ACHN (cell line): ENCODE measurements at regions not wholly inside any gene's neighbourhood (a gene's known extent, or its start where the extent isn't known, plus 50 kb on each side); places are given as distances from the start of the nearest gene placed in this dataset.

Source experiments
- DNase-seq: peaks from one replicate; pipeline ENCODE4 v3.0.0-alpha.2; 2015
- in situ Hi-C: cut with HindIII; loops from 2 replicates; pipeline ENCODE4 v1.10.0; 2017; ENCODE audit warnings: low sequenced_read_pairs, low pct_ligation_motif_present, low pct_unique_long_range_greater_than_20kb

DNA sequence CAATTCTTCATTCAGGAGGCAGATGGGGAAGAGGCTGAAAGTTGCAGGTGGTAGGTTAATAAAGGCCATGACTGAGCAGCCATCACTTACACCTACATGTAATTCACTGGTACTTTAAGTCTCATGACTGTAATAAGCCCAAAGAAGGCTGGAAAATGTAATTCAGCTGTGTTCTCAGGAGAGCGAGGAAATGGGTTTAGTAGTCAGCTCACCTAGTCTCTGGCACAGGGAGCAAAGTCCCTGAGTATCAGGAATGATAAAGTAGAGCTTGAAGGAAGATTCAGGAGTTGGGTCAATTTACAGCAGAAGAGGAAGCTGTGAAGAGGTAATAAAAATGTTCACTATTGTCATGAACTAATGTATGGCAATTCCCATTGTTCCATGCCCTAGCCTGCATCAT lies 393.4 kb upstream of the KAZN start:
- no peak for DNase-seq
- in situ Hi-C loops, result no loop called here

DNA sequence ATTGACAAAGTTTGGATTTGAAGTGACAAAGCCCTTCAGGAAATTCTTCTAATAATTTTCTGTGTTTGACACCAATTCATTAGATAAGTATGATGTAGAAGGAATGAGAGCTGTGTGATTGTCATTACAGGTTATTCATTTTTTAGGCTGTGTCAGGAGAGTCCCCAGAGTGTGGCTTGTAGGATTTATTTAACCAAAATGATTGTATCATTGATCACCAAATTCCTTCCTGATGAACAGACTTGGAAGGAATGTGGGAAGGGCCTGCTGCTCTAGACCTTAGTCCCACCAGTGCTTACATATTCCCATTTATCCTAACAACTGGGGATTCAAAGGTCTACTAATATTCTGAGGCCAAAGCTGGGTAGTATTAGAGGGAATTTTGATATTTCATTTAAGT lies 383.3 kb upstream of the KAZN start:
- no peak for DNase-seq
- in situ Hi-C loops, result no loop called here

DNA sequence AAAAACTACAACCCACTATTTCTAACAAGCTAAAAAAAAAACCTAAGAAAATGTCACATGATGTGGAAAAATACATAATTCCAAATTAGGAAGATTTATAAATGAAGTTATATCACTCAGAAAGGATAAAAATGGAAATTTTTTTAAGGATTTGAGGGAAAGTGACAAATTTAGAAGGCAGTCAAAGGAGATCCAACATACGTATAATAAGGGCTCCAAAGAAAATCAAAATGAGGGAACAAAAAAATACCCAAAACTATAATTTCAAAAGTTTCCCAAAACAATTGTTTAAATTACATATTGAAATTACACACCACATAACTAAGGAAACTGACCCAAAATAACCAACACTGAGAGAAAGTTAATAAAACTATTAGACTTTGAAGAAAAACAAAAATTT lies 381.1 kb upstream of the KAZN start:
- peak; percentile 3 for DNase-seq
- in situ Hi-C loops, result no loop called here

DNA sequence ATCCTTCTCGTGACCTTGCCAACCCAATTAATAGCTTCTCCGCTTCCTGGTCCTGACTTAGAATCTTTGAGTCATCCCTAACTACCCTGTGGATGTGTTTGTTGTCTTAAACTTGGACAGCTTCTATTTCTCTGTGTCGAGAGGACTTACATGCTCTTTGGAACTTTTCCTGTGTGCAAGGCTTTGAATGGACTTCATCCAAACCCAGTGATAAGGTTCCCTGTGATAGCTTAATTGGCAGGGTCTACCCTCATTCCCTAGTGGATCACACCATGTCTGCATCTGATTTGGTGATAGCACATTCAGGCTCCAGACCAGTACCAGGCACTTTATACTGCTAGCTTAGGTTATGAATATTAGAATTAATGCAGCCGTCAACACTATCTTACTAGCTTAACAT lies 378.2 kb upstream of the KAZN start:
- no peak for DNase-seq
- in situ Hi-C loops, result no loop called here

DNA sequence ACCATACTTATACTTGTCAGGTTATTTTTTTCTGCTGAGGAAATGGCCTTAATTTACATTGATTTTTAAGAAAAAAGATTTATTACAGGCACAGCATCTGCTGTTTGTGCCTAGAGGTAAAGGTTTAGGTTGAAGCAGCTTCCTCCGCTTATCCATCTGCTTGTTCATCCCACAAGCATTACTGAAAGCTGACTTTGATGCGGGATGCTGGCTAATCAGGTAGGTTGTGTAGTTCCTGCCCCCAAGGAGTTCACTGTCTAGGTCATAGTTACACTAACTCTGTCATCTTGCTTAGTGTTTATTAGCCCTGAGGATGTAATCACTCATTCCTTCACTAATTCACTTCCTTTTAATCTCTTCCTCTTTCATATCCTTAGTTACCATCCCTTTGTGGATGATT lies 377.7 kb upstream of the KAZN start:
- in situ Hi-C loops, result no loop called here

DNA sequence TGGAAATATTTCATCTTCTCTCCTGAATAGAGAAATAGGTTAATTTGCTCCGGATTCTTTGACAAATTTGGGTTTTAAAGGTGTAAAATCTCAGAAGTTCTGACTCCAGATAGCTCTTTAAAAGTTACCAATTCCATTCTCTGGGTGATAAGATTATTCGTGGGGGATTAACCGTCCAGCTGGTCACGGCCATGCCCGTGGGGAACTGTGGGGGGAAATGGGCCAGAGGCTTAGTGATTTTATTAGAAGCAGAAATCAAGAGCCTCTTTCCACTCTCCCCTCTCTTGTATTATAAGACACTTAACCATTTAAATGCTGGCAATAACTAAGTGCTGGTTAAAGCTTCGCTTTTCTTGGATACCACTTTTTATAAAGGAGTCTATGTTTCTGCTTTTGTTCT lies 376.4 kb upstream of the KAZN start:
- in situ Hi-C loops, result no loop called here
- no peak for DNase-seq

More for the DNA sequence above, 377.7 kb upstream of the KAZN start:
- no peak for DNase-seq

DNA sequence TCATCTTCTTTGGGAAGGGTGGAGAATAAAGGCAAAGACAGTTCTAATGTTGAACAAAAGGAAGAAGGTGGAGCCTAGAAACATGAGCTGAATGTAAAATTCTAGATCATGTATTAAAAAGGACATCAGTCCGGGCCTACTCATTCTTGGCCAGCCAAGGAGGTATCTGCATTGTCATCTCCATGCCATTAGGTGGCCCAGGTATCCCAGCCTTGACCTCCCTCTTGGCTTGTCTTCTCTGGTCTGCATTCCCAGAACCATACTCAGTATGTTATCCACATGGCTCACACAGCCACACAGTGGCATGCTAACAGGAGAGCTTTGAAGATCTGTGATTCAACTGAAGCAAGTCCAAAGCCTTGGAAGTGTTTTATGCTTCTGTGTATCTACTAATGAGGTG lies 369.8 kb upstream of the KAZN start:
- in situ Hi-C loops, result no loop called here
- DNase-seq, result no peak

DNA sequence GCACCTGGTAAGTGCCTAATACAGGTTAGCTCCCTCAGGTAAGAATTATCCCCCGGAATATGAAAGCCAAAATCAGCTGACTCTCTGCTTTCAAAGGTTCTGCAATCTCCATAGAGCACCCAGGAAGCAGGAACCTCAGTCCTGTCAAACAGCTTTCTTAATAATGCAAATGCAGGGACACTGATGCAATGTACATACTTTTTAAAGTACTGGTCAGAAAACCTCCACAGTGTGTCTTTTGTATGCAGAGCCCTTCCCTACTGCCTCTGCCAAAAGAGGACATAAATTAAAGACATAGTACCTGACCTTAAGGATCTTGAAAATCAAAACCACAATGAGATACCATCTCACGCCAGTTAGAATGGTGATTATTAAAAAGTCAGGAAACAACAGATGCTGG lies 365.0 kb upstream of the KAZN start:
- DNase-seq, result no peak
- in situ Hi-C loops, result no loop called here

DNA sequence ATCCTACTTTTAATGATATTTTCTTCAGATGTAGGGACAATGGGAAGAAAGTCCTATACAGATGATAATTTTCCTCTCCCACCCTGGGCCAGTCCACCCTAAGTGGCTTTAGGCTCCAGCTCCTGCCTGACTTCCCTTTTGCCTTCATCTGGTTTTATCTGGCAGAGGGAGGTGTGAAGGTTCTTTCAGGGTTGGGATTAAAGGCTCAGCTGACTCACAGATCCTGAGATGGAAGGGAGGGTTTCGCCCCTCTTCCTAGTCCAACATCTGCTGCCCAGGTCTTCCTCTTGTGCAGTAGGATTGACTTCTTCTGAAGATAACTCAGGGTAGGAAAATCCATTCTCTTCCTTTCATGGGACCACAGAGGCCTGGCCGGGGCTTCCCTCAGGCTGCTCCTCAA lies 362.4 kb upstream of the KAZN start:
- in situ Hi-C loops, result no loop called here
- no peak for DNase-seq

DNA sequence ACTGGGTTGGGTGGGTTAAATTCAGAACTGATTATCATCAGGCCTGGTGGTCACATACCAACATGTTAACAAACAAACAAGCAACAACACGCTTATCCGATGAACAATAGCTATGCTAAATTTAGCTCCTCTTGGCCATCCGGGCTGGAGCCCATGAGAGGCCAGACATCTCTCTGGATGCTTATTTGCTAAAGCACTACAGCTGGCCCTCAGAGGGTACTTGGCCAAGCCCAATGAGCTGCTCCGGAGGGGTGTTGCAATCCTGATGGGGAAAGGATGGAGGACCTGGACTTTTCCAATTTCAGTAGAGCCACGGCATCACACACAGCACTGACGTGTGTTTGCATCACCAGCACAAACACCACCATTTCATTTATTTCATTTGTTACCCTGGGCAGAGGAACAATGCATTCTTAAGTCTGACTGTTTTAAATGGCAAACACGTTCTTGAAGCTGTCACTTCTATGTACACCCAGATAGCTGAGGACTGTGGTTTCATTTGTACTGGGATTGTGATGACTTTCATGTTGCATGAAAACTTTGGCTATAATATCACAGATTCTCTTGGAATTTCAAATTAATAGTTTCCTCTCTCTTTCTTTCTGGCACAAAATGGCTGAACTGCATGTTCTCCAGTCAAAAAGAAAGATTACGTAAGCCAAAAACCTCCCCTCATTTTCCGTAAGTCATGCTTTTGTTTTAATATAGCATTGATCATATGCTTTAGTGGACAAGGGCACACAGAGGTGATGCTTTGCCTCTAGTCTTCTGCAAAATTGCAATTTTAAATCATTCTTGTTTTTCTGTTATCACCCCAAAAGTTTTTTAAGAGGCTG lies 359.8 kb upstream of the KAZN start:
- in situ Hi-C loops, result no loop called here
- no peak for DNase-seq

DNA sequence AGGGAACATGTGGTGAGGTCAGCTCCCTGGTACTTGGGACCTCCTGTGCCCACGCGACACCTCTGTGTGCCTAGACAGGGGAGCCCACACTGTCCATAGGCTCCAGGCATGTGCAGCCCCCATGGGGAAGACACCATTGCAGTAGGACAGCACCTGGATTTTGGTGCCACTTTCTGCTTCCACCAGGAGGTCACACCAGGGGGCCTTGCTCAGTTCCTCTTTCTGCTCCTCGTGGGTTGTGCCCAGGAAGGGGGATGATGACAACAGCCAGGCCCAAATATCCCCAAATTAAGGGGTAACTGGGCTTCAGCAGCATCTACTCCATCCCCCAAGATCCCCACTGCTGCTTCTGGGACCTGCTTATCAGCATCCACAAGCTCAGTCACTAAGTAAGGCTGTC lies 358.2 kb upstream of the KAZN start:
- DNase-seq, result no peak
- in situ Hi-C loops, result no loop called here

DNA sequence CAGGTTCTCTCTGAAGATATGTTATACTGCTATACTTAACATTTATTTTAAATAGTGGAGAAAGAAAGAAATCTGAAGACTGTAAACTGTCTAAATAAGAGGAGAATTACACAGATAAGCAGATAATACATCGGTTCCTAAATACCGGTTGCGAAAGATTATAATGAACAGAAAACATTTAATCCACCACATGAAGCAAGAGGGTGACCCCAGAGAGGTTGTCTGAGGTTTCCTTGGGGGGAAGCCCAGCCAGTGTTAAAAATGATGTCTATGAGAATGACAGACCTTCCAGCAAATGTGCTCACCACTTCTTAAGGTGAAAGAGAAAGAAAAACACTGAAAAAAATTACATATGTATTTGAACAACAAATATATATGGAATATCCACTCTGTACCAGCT lies 356.4 kb upstream of the KAZN start:
- in situ Hi-C loops, result no loop called here
- no peak for DNase-seq

DNA sequence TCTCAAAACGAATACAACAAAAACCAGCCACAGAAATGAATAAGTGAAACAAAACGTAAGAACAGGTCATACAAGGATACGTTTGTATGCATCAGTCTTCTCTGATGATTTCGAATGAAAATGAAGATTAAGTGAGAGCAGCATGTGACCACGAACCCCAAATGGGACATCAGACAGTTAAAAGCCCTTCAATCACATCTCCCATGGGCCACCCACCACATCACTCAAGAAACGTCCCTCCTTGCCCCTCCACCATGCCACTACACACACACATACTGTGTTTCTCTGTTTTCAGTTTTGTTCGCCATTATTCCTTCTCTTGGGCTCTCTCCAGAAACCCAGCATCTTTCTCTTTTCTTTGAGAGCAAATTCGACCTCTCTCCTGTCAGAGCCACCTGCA lies 355.6 kb upstream of the KAZN start:
- in situ Hi-C loops, result no loop called here
- no peak for DNase-seq

DNA sequence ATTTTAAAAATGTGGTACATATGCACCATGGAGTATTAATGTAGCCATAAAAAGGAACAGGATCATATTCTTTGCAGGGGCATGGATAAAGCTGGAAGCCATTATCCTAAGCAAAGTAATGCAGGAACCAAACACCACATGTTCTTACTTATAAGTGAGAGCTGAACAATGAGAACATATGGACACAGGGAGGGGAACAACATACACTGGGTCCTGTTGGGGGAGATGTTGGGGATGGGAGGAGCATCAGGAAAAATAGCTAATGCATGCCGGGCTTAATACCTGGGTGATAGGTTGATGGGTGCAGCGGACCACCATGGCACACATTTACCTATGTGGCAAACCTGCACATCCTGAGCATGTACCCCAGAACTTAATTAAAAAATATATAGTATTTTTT lies 352.5 kb upstream of the KAZN start:
- in situ Hi-C loops, result no loop called here
- no peak for DNase-seq

DNA sequence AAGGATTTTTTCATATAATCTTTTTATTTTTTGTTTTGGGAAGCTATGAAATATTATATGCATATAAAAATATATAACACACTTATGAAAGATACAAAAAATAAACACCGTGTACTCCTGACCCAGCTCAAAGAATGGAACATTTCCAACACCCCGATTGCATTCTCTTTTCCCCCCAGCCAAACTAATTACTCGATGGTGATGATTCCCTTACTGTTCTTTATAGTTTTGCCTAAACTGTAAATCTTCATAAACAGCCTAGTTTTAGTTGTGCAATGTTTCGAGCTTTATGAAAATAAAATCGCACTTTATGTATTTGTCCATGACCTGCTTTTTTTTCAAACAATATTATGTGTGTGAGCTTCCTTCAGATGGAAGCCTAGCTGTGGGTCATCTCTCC lies 352.0 kb upstream of the KAZN start:
- in situ Hi-C loops, result no loop called here
- DNase-seq, result no peak

DNA sequence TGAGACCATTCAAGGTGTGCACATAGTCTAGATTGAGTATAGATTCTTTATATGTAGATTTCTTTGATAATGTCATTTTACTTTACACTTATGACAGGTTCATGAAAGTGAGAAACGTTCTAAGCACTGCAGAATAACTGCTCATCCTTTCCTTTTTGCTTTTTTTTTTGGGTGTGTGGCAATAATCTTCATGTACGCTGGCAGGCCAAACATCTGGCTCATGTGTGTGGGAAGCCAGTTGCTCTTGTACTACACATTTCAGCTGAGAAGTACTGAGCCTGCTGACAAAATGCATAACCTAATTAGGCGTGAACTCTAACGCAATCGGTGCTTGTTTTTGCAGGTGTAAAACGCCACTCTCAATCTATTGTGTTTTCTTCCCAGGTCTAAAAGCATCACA lies 350.8 kb upstream of the KAZN start:
- in situ Hi-C loops, result no loop called here
- DNase-seq, result no peak

DNA sequence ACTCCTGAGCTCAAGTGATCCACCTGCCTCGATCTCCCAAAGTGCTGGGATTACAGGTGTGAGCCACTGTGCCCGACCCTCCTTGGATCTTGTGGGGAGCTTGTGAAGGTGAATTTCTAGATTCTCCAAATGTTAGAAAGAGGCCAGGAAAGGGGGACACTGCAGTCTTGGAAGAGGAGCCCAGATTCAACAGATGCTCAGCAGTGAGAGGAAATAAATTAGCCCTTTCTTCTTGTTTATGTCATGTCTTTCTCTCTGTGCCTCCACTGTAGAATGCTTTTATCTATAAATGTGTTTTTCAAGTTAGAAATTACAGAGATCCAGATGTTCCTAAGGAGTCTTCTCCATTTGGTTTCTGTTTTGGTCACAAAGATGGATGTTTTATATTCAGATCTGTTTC lies 346.6 kb upstream of the KAZN start:
- DNase-seq, result no peak

DNA sequence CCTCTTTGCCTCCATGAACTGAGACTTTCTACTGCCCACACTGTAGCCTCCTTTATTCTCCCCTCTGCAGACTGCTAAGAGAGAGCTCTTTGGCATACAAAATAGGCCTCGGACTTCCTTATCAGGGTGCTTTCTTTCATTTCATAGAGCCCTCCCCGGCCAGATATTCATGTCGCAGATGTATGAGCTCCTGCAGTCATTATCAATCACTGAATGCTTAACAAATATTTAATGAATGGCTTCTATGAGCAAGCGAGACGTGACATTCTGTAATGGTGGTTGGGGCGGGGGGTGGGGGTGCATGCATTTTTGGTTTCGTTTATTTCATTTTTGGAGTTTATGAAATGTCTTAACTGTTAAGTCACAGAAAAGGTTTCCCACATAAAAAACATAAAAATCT lies 344.8 kb upstream of the KAZN start:
- in situ Hi-C loops, result no loop called here
- DNase-seq, result no peak

More for the DNA sequence above, 346.6 kb upstream of the KAZN start:
- in situ Hi-C loops, result no loop called here

DNA sequence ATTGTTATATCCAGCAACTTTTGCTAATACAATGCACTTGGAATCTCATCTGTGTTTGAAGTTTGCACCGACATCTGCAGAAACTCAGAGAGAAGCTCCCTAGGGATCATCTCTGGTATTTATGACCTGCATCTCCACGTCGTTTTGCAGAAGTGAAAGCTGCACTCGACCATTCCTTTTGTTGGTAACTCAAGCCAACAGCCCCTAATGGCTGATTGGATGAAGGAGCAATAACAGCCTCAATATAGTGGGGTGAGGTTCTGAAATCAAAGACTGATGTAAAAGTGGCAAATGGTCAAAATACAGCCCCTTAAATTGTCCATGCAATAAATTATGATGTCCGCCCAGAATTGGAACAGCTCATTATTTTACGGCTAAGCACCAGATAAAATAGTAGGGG lies 344.2 kb upstream of the KAZN start:
- in situ Hi-C loops, result no loop called here

DNA sequence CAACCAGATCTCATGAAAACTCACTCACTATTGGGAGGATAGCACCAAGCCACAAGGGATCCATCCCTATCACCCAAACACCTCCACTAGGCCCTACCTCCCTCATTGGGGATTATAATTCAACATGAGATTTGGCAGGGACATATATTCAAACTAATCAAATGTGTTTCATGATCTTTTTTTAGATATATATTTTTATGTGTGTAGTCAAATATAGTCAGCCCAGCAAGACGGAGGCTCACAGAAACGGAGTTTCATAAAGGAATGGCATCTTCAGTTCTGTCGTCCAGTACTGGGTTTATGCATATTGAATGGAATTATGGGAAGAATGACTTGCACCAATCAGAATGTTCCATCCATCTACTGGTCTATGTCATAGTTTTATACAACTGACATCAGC lies 343.3 kb upstream of the KAZN start:
- DNase-seq, result no peak

More for the DNA sequence above, 344.2 kb upstream of the KAZN start:
- no peak for DNase-seq

DNA sequence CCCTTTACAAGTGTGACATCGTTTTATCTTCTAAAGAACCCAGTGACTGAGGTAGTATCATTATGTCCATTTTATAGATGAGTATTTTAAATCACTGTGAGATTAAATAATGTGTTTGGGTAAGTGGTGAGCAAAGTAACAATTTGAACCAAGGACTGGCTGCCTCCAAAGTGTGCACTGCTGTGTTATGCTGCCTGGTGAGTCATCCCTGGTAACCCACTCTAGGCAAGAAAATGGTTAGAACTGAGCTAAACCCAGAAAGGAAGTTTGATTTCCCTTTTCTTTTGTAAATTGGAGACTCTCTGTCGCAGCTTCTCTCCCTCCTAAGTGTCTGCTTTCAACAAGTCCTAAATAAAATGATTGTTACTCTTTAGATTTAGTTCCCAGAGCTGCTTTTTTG lies 342.8 kb upstream of the KAZN start:
- no peak for DNase-seq
- in situ Hi-C loops, result no loop called here

More for the DNA sequence above, 343.3 kb upstream of the KAZN start:
- in situ Hi-C loops, result no loop called here
